B cell (primary cell): ENCODE measurements at regions not wholly inside any gene's neighbourhood (a gene's known extent, or its start where the extent isn't known, plus 50 kb on each side); places are given as distances from the start of the nearest gene placed in this dataset.

ENCODE experiments used
- ATAC-seq: fragments of 200-7000 bp; cut with Tn5 transposase; one replicate; pipeline ENCODE4 v1.10.0; 2021; ENCODE audit warnings: low read depth, mild to moderate bottlenecking, moderate number of reproducible peaks, moderate library complexity
- CTCF ChIA-PET: fragments of 350-600 bp; sonication (Branson Sonifier 250); formaldehyde crosslinking; loops from one replicate; lab custom pipeline; 2021; ENCODE audit warnings: antibody characterized with exemption, inconsistent platforms; lab: Charles Lee
- POLR2A ChIA-PET: fragments of 350-600 bp; sonication (Branson Sonifier 250); formaldehyde crosslinking; loops from one replicate; lab custom pipeline; 2021; ENCODE audit warnings: antibody characterized with exemption; lab: Charles Lee
- DNase-seq: peaks from one replicate; pipeline ENCODE4 v3.0.0; 2013
- H2AFZ ChIP-seq: 2 replicates; pipeline ENCODE4 v1.6.1; 2012; ENCODE audit warnings: mild to moderate bottlenecking, low read depth, low read length; ENCODE audit not compliant: insufficient read depth, poor library complexity, severe bottlenecking
- H3K27ac ChIP-seq, 2 donors: 1 replicate in 1 of 2; 2 replicates in 1 of 2; pipeline ENCODE4 v1.5.1; 2012 to 2013; ENCODE audit warnings: low read length in 2 of 2, mild to moderate bottlenecking in 2 of 2, moderate library complexity in 1 of 2
- H3K27me3 ChIP-seq, 4 experiments: fragments of 200-600 bp in 1 of 4; sonication (generic) in 1 of 4; replicated peaks in 1 of 4; 1 replicate in 2 of 4; 2 replicates in 2 of 4; pipeline versions ENCODE4 v1.6.1 to v1.7.0; 2013 to 2016; ENCODE audit warnings: low read length in 3 of 4, mild to moderate bottlenecking in 2 of 4, mixed read lengths in 1 of 4, moderate library complexity in 1 of 4; ENCODE audit not compliant: insufficient read depth in 4 of 4, control insufficient read depth in 3 of 4; ENCODE audit errors: control extremely low read depth in 1 of 4
- H3K36me3 ChIP-seq, 2 experiments: replicated peaks in 1 of 2; 1 replicate in 1 of 2; 2 replicates in 1 of 2; pipeline versions ENCODE4 v1.6.1 to v1.7.1; 2013; ENCODE audit warnings: low read length in 1 of 2; ENCODE audit not compliant: insufficient read depth in 2 of 2, control insufficient read depth in 1 of 2; ENCODE audit errors: control extremely low read depth in 1 of 2, extremely low read depth in 1 of 2
- H3K4me1 ChIP-seq, 2 donors: fragments of 200-600 bp in 1 of 2; sonication (generic) in 1 of 2; 1 replicate in 1 of 2; 2 replicates in 1 of 2; pipeline versions ENCODE4 v1.5.1 to v1.6.1; 2013 to 2017; ENCODE audit warnings: low read length in 2 of 2; ENCODE audit not compliant: control insufficient read depth in 2 of 2, insufficient read depth in 2 of 2
- H3K4me2 ChIP-seq: replicated peaks from 2 replicates; pipeline ENCODE3; 2012; ENCODE audit warnings: mild to moderate bottlenecking, low read depth, low read length; ENCODE audit not compliant: poor library complexity, severe bottlenecking
- H3K4me3 ChIP-seq, 5 experiments: fragments of 200-600 bp in 1 of 5; sonication (generic) in 1 of 5; 1 replicate in 3 of 5; 2 replicates in 2 of 5; pipeline versions ENCODE4 v1.5.1 to v1.7.0; 2011 to 2016; ENCODE audit warnings: low read length in 4 of 5, mild to moderate bottlenecking in 4 of 5, low read depth in 2 of 5, control low read depth in 1 of 5, moderate library complexity in 1 of 5; ENCODE audit not compliant: insufficient read depth in 1 of 5; ENCODE audit errors: control extremely low read depth in 1 of 5, extremely low read depth in 1 of 5
- H3K79me2 ChIP-seq: fragments of 200-600 bp; sonication (generic); one replicate; pipeline ENCODE4 v1.6.0; 2016; ENCODE audit warnings: low read length; ENCODE audit not compliant: control insufficient read depth, insufficient read depth
- H3K9ac ChIP-seq: fragments of 200-600 bp; sonication (generic); 2 replicates; pipeline ENCODE4 v1.6.1; 2017; ENCODE audit warnings: mild to moderate bottlenecking, low read length, moderate library complexity
- H3K9me3 ChIP-seq, 3 donors: one replicate each; pipeline versions ENCODE4 v1.6.1 to v1.7.1; 2013; ENCODE audit warnings: low read length in 2 of 3; ENCODE audit not compliant: control insufficient read depth in 2 of 3, insufficient read depth in 1 of 3; ENCODE audit errors: control extremely low read depth in 1 of 3
- H4K20me1 ChIP-seq: 2 replicates; pipeline ENCODE4 v1.6.0; 2012; ENCODE audit warnings: mild to moderate bottlenecking, low read length; ENCODE audit not compliant: insufficient read depth, control insufficient read depth, poor library complexity, severe bottlenecking
- H3K27ac Mint-ChIP-seq: one replicate; pipeline ENCODE4 v1.8.0; 2021; ENCODE audit warnings: mixed read lengths
- H3K27me3 Mint-ChIP-seq: one replicate; pipeline ENCODE4 v1.8.0; 2021; ENCODE audit warnings: mixed read lengths
- H3K4me1 Mint-ChIP-seq: one replicate; pipeline ENCODE4 v1.8.0; 2021; ENCODE audit warnings: mixed read lengths
- H3K4me3 Mint-ChIP-seq: one replicate; pipeline ENCODE4 v1.8.0; 2021; ENCODE audit warnings: mixed read lengths
- H3K9me3 Mint-ChIP-seq: one replicate; pipeline ENCODE4 v1.8.0; 2022; ENCODE audit warnings: mixed read lengths; ENCODE audit not compliant: insufficient read depth
- CTCF ChIP-seq: fragments of 200-600 bp; IDR thresholded peaks from one replicate; pipeline ENCODE4 v1.8.0; 2022; ENCODE audit warnings: antibody characterized with exemption, mild to moderate bottlenecking
- EZH2 ChIP-seq: IDR thresholded peaks from 2 replicates; pipeline ENCODE4 v1.6.1; 2012; ENCODE audit warnings: borderline replicate concordance, low read depth, mild to moderate bottlenecking, moderate library complexity, low read length; ENCODE audit not compliant: insufficient read depth, poor library complexity, severe bottlenecking
- WGBS: methylation state at CpG from one replicate; pipeline ENCODE4 v1.1.5; 2013; ENCODE audit warnings: missing lambda C conversion rate; ENCODE audit not compliant: insufficient coverage; 5-methylcytosine and 5-hydroxymethylcytosine counted together
- intact Hi-C: fragments of 100-400 bp; cut with micrococcal nuclease; formaldehyde crosslinking; loops from one replicate; pipeline ENCODE4 v1.10.0; 2022

- Mint-ChIP-seq H3K27ac (no peak overlapping the region), H3K4me1 (no peaks in the 10 kb centered on the region), H3K9me3 (peaks cover 3% of the 10 kb centered on the region), H3K4me3 (no peak overlapping the region), H3K27me3 (no peaks in the 10 kb centered on the region)
- Histone ChIP-seq H3K9ac (no peak overlapping the region), H3K4me2 (no peak overlapping the region), H3K9me3 (no peaks in the 10 kb centered on the region), H3K79me2 (no peaks in the 10 kb centered on the region), H3K27ac (no peak overlapping the region), H3K36me3 (no peaks in the 10 kb centered on the region), H3K27me3 (no peaks in the 10 kb centered on the region), H4K20me1 (no peaks in the 10 kb centered on the region), H3K4me3 (no peak overlapping the region), H2AFZ (no peak overlapping the region), H3K4me1 (no peaks in the 10 kb centered on the region)
- intact Hi-C loops, result no loop called here
- TF ChIP-seq CTCF, result no peak
- no peak for TF ChIP-seq EZH2
- CTCF ChIA-PET, result no interaction called here
- ATAC-seq (no peak), DNase-seq (no peak)
- POLR2A ChIA-PET, result no interaction called here
- WGBS, result no CpG with 5 or more reads among the region's 3 CpGs
Observed at GRCh38 chr16:52386694-52387093, 160.2 kb downstream of the TOX3 start.

- Histone ChIP-seq H3K27me3 (no peaks in the 10 kb centered on the region), H3K4me3 (no peak overlapping the region), H3K79me2 (no peaks in the 10 kb centered on the region), H4K20me1 (no peaks in the 10 kb centered on the region), H3K9me3 (no peaks in the 10 kb centered on the region), H3K4me1 (no peaks in the 10 kb centered on the region), H3K27ac (no peak overlapping the region), H3K36me3 (no peaks in the 10 kb centered on the region), H3K4me2 (no peak overlapping the region), H2AFZ (no peak overlapping the region), H3K9ac (no peak overlapping the region)
- ChIA-PET POLR2A (no interaction called here), CTCF (no interaction called here)
- no peaks in the 10 kb centered on the region for H3K4me1 Mint-ChIP-seq
- no peaks in the 10 kb centered on the region for H3K9me3 Mint-ChIP-seq
- no peak overlapping the region for H3K4me3 Mint-ChIP-seq
- DNase-seq (no peak), ATAC-seq (no peak)
- TF ChIP-seq EZH2 (no peak), CTCF (no peak)
- H3K27me3 Mint-ChIP-seq, result no peaks in the 10 kb centered on the region
- intact Hi-C loops, result no loop called here
- H3K27ac Mint-ChIP-seq, result no peak overlapping the region
- no CpG with 5 or more reads among the region's 2 CpGs for WGBS
Observed at GRCh38 chr16:52384378-52384777, 162.6 kb downstream of the TOX3 start.
